ENCODE measurements at regions not wholly inside any gene's neighbourhood (a gene's known extent, or its start where the extent isn't known, plus 50 kb on each side); places are given as distances from the start of the nearest gene placed in this dataset.
A peak's percentile ranks its signal among the peaks of the same experiment; 100 is the strongest.
"Not testable (repeated sequence)": the region's sequence is repeated elsewhere in the genome, so short reads cannot be mapped to it uniquely, and the experiment has no call there.

GRCh38 chr2:133844214-133844892 lies 276.1 kb upstream of the NCKAP5 start:
- peak in 1 of 2 donors; percentile 2 for DNase-seq

DNA sequence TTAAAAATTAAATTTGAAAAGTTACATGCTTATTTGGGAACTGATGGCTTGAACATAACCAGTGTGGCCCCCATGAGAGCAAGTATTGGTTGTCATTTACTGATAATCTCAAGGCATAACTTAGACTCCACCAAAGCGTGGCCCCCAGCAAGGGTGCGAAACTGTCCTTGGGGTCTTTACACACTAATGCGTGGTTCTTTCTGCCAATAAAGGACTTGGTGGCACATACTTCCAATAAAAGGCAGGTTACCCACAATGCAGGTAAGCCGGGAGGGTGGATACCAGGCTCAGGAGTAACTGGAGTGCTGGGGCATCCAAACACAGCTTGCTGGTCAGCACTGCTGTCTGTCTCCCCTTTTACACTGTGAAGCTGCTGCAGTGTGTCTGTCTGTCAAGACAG lies 278.2 kb upstream of the NCKAP5 start:
- no peak for DNase-seq

DNA sequence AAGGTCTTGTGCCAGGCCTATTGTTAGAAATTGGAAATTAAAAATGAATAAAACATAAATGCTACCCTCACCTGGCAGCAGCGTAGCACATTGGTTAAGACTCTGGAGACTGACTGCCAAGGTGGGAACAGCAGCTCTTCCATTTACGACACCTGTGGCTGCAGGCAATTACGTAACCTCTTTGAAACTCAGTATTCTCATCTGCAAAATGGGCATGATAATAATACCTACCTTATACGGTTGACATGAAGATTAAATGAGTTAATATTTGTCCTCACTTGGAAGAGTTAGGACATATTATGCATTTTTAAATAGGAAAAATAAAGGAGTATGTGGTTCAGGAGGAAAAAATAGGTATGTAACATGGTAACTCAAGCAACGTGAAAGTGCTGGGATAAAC lies 279.3 kb upstream of the NCKAP5 start:
- DNase-seq, result no peak

GRCh38 chr2:133848111-133848649 lies 279.9 kb upstream of the NCKAP5 start:
- no peak for DNase-seq

DNA sequence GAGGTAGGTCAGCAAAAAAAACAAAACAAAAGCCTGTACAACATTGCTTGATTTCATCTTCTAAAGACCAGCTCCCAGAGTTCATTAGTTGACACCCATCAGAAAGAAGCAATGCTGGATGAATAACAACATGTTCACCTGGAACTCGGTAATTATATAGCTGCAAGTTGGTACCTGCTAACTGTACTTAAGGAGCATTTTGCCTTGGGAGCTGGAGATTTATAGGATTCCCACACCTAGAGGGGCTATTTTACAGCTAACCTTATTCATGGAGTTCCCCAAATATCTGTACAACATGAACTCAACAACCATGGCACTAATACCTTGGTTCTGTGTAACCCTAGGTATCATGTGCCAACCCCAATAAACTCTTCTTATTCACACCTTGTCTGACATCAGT lies 281.1 kb upstream of the NCKAP5 start:
- DNase-seq, result no peak

GRCh38 chr2:133854603-133855200 lies 286.4 kb upstream of the NCKAP5 start:
- DNase-seq, result no peak

- DNase-seq, result no peak
These were observed 287.3 kb upstream of the NCKAP5 start for GRCh38 chr2:133855526-133855925.

DNA sequence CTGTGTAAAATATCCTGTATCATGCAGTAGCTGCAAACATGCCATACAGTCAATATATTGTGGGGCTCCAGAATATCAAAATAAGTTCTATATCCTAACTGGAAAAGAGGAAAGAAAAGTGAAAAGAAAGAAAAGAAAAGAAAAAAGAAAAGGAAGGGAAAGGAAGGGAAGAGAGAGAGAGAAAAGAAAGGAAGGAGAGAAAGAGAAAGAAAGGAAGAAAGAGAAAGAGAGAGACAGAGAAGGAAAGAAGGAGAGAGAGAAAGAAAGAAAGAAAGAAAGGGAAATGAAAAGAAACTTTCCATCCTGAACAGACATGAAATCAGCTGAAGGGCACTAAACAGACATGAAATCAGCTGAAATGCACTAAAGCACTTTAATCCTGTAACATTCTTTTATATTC lies 288.4 kb upstream of the NCKAP5 start:
- DNase-seq, result no peak

DNA sequence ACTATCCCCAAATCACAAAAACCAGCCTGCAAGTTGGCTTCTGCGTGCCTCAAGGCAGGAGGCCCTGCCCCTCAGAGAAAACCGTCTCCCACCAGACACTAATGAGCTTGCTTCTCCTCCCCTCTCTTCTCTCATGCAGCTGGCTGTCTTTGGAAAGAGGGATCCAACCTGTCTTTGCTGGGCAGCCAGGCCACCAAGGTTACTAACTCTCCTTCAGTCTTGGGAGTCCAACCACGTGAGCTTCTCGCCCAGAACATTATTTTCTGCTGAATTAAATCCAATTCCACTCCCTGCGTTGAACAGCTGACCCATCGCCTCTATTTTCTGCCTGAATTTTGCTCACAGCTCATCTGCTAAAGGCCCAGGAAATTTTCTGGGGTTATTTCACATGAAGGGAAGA lies 291.3 kb upstream of the NCKAP5 start:
- no peak for DNase-seq

- DNase-seq, result no peak
These were observed 294.2 kb upstream of the NCKAP5 start for GRCh38 chr2:133862400-133862977.

- no peak for DNase-seq
These were observed 295.0 kb upstream of the NCKAP5 start for GRCh38 chr2:133863106-133863800.

DNA sequence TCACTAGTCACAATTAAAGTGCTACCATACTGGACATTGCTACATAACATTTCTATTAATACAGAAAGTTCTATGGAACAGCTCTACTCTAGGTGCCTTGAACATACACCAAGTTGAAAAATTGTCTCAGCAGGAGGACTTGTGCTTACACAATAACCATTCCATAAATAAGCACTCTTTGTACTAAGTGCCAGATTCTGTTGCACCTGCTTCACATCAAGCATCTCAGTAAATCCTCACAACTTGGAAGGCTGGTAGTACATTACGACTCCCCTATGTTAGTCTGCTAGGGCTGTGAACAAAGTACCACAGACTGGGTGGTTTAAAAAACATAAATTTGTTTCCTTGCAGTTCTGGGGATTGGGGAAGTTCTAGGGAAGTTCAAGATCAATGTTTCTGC lies 296.9 kb upstream of the NCKAP5 start:
- DNase-seq, result no peak

DNA sequence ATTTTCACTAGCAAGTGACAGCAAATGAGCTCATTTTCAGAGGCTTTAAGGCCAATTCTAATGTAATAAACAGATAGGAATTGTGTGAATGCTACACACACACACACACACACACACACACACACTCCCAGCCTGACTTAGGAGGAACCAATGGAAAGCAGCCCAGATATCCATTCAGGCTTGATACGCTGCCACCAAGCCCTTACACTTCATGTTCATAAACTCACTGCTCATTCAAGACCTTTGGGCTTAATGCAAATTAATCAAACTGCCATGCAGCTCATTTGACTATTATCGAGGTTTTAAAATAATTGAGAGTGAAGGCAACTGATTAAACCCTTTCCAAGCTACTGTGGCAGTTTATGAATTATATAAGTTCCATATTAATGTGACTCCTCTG lies 298.9 kb upstream of the NCKAP5 start:
- no peak for DNase-seq

GRCh38 chr2:133871545-133872209 lies 303.4 kb upstream of the NCKAP5 start:
- DNase-seq, result no peak

GRCh38 chr2:133878326-133878725 lies 310.1 kb upstream of the NCKAP5 start:
- no peak for DNase-seq

DNA sequence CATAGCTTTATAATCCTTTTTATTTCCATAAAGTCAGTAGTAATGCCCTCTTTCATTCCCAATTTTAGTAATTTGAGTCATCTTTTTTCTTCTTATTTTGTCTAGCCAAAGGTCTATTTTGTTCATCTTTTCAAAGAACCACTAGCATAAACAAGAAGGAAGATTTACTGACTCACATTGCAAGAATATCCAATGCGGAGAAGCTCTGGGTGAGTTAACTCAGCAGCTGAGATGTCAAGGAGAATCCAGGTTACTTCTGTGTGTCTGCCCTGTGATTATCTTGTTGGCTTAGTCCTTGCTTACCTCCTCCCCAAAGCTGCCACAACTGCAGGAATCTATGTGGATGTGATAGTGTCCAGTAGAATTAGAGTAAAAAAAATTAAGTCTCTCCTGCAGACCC lies 311.4 kb upstream of the NCKAP5 start:
- DNase-seq, result no peak

DNA sequence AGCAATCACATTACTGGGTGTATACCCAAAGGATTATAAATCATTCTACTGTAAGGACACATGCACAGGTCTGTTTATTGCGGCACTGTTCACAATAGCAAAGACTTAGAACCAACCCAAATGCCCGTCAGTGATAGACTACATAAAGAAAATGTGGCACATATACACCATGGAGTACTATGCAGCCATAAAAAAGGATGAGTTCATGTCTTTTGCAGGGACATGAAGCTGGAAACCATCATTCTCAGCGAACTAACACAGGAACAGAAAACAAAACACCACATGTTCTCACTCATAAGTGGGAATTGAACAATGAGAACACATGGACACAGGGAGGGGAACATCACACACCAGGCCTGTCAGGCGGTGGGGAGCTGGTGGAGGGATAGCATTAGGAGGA lies 313.9 kb upstream of the NCKAP5 start:
- not testable (repeated sequence) for DNase-seq

GRCh38 chr2:133884739-133885381 lies 316.6 kb upstream of the NCKAP5 start:
- no peak for DNase-seq

- DNase-seq, result no peak
These were observed 317.6 kb upstream of the NCKAP5 start for GRCh38 chr2:133885847-133886246.

DNA sequence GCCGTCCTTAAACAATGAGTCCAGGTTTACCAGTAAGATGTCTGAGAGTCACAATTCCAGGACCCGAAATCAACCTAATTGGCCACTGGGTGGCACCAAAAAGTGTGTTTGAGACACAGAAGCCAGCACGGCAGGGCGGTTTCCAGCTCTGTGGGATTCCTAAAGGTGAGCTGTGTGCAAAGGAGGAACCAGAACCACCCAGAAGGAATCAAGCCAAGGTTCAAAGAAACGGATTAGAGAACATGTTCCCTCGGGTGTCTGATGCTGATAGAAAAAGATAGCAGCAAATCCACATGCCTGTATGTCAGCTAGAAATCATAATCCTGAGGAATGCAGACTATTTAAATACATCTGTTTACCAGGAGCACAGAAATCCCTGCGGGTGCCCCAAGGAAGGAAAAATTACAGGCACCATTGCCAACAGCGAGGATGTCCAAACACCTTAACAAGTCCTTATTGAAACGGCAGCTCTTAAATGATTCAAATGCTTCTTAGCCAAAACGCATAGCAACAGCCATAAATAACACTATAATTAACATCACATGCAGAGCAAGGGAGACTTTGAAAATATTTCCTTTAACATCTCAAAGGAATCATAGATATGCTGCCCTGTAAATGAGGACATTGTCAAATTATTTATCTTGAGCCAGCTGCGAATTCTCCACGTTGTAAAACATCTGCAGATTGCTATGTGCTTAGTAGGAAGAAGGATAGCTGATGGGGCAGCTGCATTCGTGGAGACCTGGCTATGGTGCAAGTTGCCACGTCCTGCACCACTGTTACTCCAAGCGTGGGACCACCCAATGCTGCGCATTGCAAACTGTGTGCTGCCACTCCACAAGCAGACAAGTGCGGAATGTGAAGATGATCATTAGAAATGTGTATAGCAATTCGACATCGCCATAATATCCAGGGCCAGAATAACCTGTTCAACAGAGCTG lies 318.7 kb upstream of the NCKAP5 start:
- no peak for DNase-seq

DNA sequence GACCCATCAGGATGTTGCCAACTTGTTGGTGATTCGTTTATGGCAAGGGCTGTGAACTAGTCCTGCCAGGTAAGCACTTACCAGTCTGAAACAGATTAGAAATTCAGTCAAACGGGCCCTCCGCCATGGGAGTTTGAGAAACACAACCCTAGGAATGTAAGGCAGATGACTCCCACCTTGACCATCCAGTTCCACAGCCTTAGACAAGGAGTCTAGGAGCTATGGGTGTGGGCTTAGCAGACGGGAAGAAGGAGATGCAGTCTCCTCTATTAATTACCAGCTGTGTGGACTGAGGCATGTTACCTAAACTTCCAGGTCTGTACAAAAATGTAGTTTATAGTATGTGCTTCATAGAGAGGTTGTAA lies 319.4 kb upstream of the NCKAP5 start:
- no peak for DNase-seq

DNA sequence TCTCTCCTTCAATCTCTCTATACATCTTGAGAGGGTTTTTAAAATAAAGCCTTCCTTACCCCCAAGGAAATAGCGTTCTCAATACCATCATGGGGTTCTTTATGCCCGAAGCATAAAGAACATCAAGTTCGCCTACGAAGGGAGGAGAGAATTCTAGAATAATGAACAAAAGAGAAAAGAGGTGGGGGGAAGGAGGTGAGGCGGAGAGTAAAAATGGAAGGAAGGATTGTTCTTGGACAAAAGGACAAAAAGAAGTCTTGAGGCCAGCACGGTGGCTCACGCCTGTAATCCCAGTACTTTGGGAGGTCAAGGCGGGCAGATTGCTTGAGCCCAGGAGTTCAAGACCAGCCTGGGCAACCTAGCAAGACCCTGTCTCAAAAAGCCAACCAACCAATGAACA lies 319.8 kb upstream of the NCKAP5 start:
- DNase-seq, result no peak
